GM23338 (cell line): ENCODE measurements at regions not wholly inside any gene's neighbourhood (a gene's known extent, or its start where the extent isn't known, plus 50 kb on each side); places are given as distances from the start of the nearest gene placed in this dataset.

Source experiments
- CREB1 ChIP-seq: fragments of 250-450 bp; sonication (Bioruptor Pico); IDR thresholded peaks from 2 replicates; pipeline ENCODE4 v1.5.0; 2020; ENCODE audit warnings: low read depth, mild to moderate bottlenecking, moderate library complexity
- CTCF ChIP-seq, 2 experiments: fragments of 200-600 bp in 1 of 2; sonication (generic) in 1 of 2; conservative IDR thresholded peaks; 2 replicates each; pipeline versions ENCODE4 v1.5.1 to v1.6.1; 2016 to 2017; ENCODE audit warnings: antibody characterized with exemption in 2 of 2, low read depth in 2 of 2, mild to moderate bottlenecking in 2 of 2, moderate library complexity in 1 of 2
- EZH2 ChIP-seq: fragments of 200-600 bp; sonication (generic); IDR thresholded peaks from one replicate; pipeline ENCODE4 v1.8.0; 2017; ENCODE audit warnings: antibody characterized with exemption, mild to moderate bottlenecking, low read depth; ENCODE audit not compliant: unreplicated experiment
- EZH2phosphoT487 ChIP-seq: fragments of 200-600 bp; sonication (generic); IDR thresholded peaks from one replicate; pipeline ENCODE4 v1.8.1; 2018; ENCODE audit warnings: antibody characterized with exemption; ENCODE audit not compliant: unreplicated experiment
- JUNB ChIP-seq: IDR thresholded peaks from one replicate; pipeline ENCODE4 v1.6.1; 2016; ENCODE audit warnings: antibody characterized with exemption; ENCODE audit not compliant: unreplicated experiment
- NANOG ChIP-seq: IDR thresholded peaks from 2 replicates; pipeline ENCODE4 v1.6.1; 2016; ENCODE audit warnings: antibody characterized with exemption, borderline replicate concordance
- POLR2AphosphoS5 ChIP-seq: IDR thresholded peaks from 2 replicates; pipeline ENCODE4 v1.6.1; 2016; ENCODE audit warnings: antibody characterized with exemption, low read depth
- REST ChIP-seq: IDR thresholded peaks from one replicate; pipeline ENCODE4 v1.6.1; 2018; ENCODE audit warnings: antibody characterized with exemption; ENCODE audit not compliant: unreplicated experiment
- ZNF114 ChIP-seq: fragments of 250-450 bp; sonication (Bioruptor Pico); IDR thresholded peaks from 2 replicates; pipeline ENCODE4 v1.5.0; 2020; ENCODE audit warnings: mild to moderate bottlenecking, moderate library complexity
- ZNF331 ChIP-seq: fragments of 250-450 bp; sonication (Bioruptor Pico); IDR thresholded peaks from 2 replicates; pipeline ENCODE4 v1.5.0; 2020; ENCODE audit warnings: low read depth, mild to moderate bottlenecking, moderate library complexity
- ZNF462 ChIP-seq: fragments of 250-450 bp; sonication (Bioruptor Pico); IDR thresholded peaks from 2 replicates; pipeline ENCODE4 v1.5.0; 2020; ENCODE audit warnings: mild to moderate bottlenecking, moderate library complexity

GRCh38 chr2:9760069-9760901, 83.0 kb upstream of the TAF1B start:
- TF ChIP-seq CTCF (conservative IDR thresholded peaks at IDR 0.05; ENCODE audit: low read depth in 2 of 2) (no peak), JUNB (no peak), NANOG (no peak), REST (no peak), EZH2phosphoT487 (no peak), POLR2AphosphoS5 (no peak), EZH2 (no peak), ZNF331 (CRISPR knock-in tag) (no peak), ZNF114 (CRISPR knock-in tag) (no peak), CREB1 (CRISPR knock-in tag) (no peak), ZNF462 (CRISPR knock-in tag) (no peak)
